ENCODE measurements at regions not wholly inside any gene's neighbourhood (a gene's known extent, or its start where the extent isn't known, plus 50 kb on each side); places are given as distances from the start of the nearest gene placed in this dataset.
A peak's percentile ranks its signal among the peaks of the same experiment; 100 is the strongest.

DNA sequence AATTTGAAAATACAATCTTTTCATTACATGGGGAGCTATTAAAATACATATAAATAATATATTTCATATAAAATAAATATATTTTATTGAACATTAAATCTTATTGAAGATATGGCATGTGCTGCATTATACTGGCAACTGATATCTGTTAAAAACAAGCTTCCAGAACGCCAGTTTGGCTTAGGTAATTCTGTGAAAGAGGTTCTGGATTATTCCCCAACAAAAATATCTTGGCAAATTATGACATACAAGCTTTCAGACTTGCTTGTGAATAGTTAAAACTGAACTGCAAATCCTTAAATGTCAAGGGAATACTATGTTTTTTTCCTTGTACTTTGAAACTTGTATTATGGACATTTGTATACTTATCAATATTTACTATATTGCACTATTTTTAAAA, 210.2 kb upstream of the LCORL start:
- TF ChIP-seq, protein P1, sequence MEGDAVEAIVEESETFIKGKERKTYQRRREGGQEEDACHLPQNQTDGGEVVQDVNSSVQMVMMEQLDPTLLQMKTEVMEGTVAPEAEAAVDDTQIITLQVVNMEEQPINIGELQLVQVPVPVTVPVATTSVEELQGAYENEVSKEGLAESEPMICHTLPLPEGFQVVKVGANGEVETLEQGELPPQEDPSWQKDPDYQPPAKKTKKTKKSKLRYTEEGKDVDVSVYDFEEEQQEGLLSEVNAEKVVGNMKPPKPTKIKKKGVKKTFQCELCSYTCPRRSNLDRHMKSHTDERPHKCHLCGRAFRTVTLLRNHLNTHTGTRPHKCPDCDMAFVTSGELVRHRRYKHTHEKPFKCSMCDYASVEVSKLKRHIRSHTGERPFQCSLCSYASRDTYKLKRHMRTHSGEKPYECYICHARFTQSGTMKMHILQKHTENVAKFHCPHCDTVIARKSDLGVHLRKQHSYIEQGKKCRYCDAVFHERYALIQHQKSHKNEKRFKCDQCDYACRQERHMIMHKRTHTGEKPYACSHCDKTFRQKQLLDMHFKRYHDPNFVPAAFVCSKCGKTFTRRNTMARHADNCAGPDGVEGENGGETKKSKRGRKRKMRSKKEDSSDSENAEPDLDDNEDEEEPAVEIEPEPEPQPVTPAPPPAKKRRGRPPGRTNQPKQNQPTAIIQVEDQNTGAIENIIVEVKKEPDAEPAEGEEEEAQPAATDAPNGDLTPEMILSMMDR (IDR thresholded peaks at IDR 0.05): no peak
- FAIRE-seq: no peak
- Histone ChIP-seq H3K4me3 (no peak overlapping the region), H3K9me3 (no peaks in the 10 kb centered on the region), H3K27me3 (no peaks in the 10 kb centered on the region), H3K4me1 (no peaks in the 10 kb centered on the region), H3K36me3 (no peaks in the 10 kb centered on the region), H3K27ac (no peak overlapping the region)
- intact Hi-C loops (cut with DNase I): no loop called here
- no peak for ATAC-seq
- DNase-seq: no peak
- 48 to 57% methylated on average over 1 of the region's 1 CpG for WGBS, 2 donors

DNA sequence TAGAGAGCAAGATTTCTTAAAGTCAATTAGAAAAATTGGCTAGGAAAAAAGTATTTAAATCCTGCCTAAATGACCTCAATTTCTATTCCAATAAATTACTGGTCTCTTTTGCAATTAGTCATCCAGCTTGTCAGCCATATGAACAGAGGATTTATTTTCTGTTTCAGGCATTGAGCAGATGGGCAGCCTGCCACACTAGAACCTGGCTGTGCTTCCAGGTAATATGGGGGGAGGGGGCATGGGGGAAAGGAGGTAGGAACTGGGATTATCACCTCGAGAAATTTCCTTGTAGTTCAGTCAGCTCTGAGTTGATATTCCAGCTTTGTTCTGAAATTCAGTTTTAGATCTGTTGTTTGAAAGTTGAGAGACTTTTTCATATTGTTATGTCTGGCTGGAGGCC, 206.3 kb upstream of the LCORL start:
- intact Hi-C loops (cut with DNase I): no loop called here
- TF ChIP-seq, protein P1 (IDR thresholded peaks at IDR 0.05): no peak
- H3K36me3 ChIP-seq: no peaks in the 10 kb centered on the region
- DNase-seq: no peak
- H3K9me3 ChIP-seq: no peaks in the 10 kb centered on the region
- no peak overlapping the region for H3K27ac ChIP-seq
- H3K27me3 ChIP-seq: no peaks in the 10 kb centered on the region
- WGBS, 2 donors: 8 to 12% methylated on average over 1 of the region's 1 CpG
- ATAC-seq: peak in 1 of 4 donors; percentile 56
- no peak for FAIRE-seq
- H3K4me3 ChIP-seq: no peak overlapping the region
- H3K4me1 ChIP-seq: no peaks in the 10 kb centered on the region

DNA sequence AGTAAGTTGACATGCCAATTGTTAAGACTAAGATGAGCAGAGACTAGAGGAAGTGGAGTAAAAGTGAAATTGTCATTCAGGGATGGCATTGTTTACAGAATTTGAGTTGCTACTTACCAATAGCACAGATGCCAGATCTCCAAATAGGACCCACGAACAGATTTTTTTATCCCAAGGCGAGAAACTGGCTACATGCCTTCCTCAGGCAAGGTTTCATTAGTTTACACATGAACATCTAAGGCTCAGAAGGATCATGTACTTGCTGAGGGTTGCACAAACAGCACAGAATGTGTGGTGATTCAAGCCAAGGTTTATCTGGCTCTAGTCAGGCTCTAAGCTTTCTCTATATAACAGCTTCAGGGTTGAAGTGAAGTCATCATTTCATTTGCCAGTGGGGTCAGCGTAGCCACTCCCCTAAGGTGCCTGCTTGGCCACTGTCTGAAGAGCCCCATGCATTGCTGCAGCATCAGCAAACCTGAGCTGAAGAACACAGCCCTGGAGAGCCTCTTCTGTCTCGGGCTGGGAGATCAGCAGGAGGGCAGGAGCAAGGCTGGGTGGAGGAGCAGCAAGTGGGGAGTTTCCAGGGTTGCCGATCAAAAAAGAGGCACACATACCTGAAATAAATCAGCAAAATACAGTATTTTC, 193.0 kb upstream of the LCORL start:
- Histone ChIP-seq H3K4me1 (no peaks in the 10 kb centered on the region), H3K36me3 (no peaks in the 10 kb centered on the region), H3K9me3 (no peaks in the 10 kb centered on the region), H3K27ac (no peak overlapping the region), H3K4me3 (no peak overlapping the region), H3K27me3 (no peaks in the 10 kb centered on the region)
- ATAC-seq: no peak
- TF ChIP-seq, protein P1 (IDR thresholded peaks at IDR 0.05): no peak
- no peak for FAIRE-seq
- 42 to 54% methylated on average over 5 of the region's 5 CpGs for WGBS, 2 donors
- no peak for DNase-seq
- intact Hi-C loops (cut with DNase I): no loop called here

DNA sequence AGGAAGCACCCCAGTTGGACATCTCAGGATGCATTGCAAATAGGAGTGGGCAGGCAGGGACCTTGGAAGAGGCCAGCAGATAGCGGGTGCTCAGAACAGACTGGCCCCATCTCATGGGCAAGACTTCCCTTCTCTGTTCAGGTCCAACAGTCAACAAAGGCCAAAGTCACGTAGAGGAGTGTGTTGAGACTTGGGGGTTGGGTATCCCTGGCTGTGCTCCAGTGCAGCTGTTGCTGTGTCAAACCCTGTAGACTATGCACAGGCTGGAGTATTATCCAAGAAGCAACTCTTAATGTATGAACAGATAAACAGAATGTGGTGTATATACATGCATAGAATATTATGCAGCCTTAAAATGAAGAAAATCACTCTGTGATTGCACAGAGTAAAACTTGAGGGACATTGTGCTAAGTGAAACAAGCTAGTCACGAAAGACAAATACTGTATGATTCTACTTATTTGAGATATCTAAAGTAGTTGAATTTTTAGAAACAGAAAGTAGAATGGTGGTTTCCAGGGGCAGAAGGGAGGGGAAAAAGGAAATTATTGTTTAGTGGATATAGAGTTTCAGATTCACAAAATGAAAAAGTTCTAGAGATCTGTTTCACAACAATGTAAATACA, 192.1 kb upstream of the LCORL start:
- Histone ChIP-seq H3K4me3 (no peak overlapping the region), H3K4me1 (no peaks in the 10 kb centered on the region), H3K36me3 (no peaks in the 10 kb centered on the region), H3K27ac (no peak overlapping the region), H3K27me3 (no peaks in the 10 kb centered on the region), H3K9me3 (no peaks in the 10 kb centered on the region)
- DNase-seq: no peak
- WGBS, 2 donors: 54 to 58% methylated on average over 3 of the region's 3 CpGs
- ATAC-seq: no peak
- intact Hi-C loops (cut with DNase I): no loop called here
- no peak for FAIRE-seq
- TF ChIP-seq, protein P1 (IDR thresholded peaks at IDR 0.05): no peak

DNA sequence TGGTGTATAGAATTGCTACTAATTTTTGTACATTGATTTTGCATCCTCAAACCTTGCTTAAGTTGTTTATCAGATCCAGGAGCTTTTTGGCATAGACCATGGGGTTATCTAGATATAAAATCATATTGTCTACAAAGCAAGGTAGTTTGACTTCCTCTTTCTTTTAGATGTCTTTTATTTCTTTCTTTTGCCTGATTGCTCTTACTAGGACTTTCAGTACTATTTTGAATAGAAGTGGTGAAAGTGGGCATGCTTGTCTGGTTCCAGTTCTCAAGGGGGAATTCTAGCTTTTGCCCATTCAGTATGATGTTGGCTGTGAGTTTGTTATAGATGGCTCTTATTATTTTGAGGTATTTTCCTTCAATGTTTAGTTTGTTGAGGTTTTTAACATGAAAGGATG, 187.9 kb upstream of the LCORL start:
- H3K9me3 ChIP-seq: no peaks in the 10 kb centered on the region
- TF ChIP-seq, protein P1 (IDR thresholded peaks at IDR 0.05): no peak
- H3K27me3 ChIP-seq: no peaks in the 10 kb centered on the region
- no peak overlapping the region for H3K4me3 ChIP-seq
- no peaks in the 10 kb centered on the region for H3K4me1 ChIP-seq
- no peak for FAIRE-seq
- no peaks in the 10 kb centered on the region for H3K36me3 ChIP-seq
- no peak overlapping the region for H3K27ac ChIP-seq
- no peak for ATAC-seq
- no peak for DNase-seq
- intact Hi-C loops (cut with DNase I): no loop called here
